Heart left ventricle (tissue), 16 donors: ENCODE measurements at regions not wholly inside any gene's neighbourhood (a gene's known extent, or its start where the extent isn't known, plus 50 kb on each side); places are given as distances from the start of the nearest gene placed in this dataset.

Experiments
- ATAC-seq, 4 donors: fragments of 200-7000 bp; cut with Tn5 transposase; one replicate each; pipeline ENCODE4 v1.9.1; 2020 to 2022; ENCODE audit warnings: moderate library complexity in 4 of 4, mild to moderate bottlenecking in 3 of 4, moderate number of reproducible peaks in 1 of 4
- DNase-seq, 5 donors: peaks; one replicate each; pipeline ENCODE4 v3.0.0-alpha.2; 2020
- H3K27ac ChIP-seq, 12 donors: fragments of 200-600 bp; sonication (generic) in 4 of 12; one replicate each; pipeline versions ENCODE4 v1.5.0 to v1.8.0; 2016 to 2022; ENCODE audit warnings: mild to moderate bottlenecking in 2 of 12
- H3K27me3 ChIP-seq, 9 donors: fragments of 200-600 bp; sonication (generic) in 2 of 9; one replicate each; pipeline versions ENCODE4 v1.5.1 to v1.8.0; 2016 to 2022; ENCODE audit warnings: mild to moderate bottlenecking in 3 of 9
- H3K36me3 ChIP-seq, 9 donors: fragments of 200-600 bp; sonication (generic) in 2 of 9; one replicate each; pipeline versions ENCODE4 v1.5.0 to v1.8.0; 2018 to 2022; ENCODE audit warnings: mild to moderate bottlenecking in 2 of 9
- H3K4me1 ChIP-seq, 12 donors: fragments of 200-600 bp; sonication (generic) in 4 of 12; one replicate each; pipeline versions ENCODE4 v1.5.0 to v1.8.0; 2016 to 2022; ENCODE audit warnings: mild to moderate bottlenecking in 3 of 12
- H3K4me3 ChIP-seq, 12 donors: fragments of 200-600 bp; sonication (generic) in 4 of 12; one replicate each; pipeline versions ENCODE4 v1.5.0 to v1.8.0; 2017 to 2022; ENCODE audit warnings: mild to moderate bottlenecking in 9 of 12, moderate library complexity in 4 of 12
- H3K9me3 ChIP-seq, 12 donors: fragments of 200-600 bp; sonication (generic) in 4 of 12; one replicate each; pipeline versions ENCODE4 v1.5.0 to v1.8.0; 2016 to 2022; ENCODE audit warnings: mild to moderate bottlenecking in 1 of 12
- CTCF ChIP-seq, 12 donors: fragments of 200-600 bp; sonication (generic) in 4 of 12; IDR thresholded peaks; one replicate each; pipeline versions ENCODE4 v1.5.0 to v1.8.0; 2018 to 2022; ENCODE audit warnings: antibody characterized with exemption in 12 of 12, mild to moderate bottlenecking in 5 of 12
- POLR2A ChIP-seq, 2 donors: fragments of 450-650 bp; IDR thresholded peaks; one replicate each; pipeline ENCODE4 v1.6.1; 2017; ENCODE audit warnings: antibody characterized with exemption in 2 of 2, mild to moderate bottlenecking in 2 of 2, moderate library complexity in 2 of 2
- WGBS, 4 donors: extraction: QIAGEN DNeasy Blood & Tissue Kit in 2 of 4; methylation state at CpG; one replicate each; pipeline versions ENCODE4 v1.1.5 to v1.1.7; 2013 to 2018; 5-methylcytosine and 5-hydroxymethylcytosine counted together
- intact Hi-C, 10 donors: fragments of 100-400 bp; cut with DNase I; formaldehyde crosslinking; loops; one replicate each; pipeline versions ENCODE4 v1.11.1 to v1.14.2; 2022
- donor health status: ischemic (EF 13 %, LVEDD 7.1; RV severe dilation, severe dysfunction).
- donor health status: healthy with polysubstance abuse.
- donor health status: DM: no; HTN: yes; CAD: no.
- donor health status: DM: no; HTN: no; CAD: no.
- donor health status: ischemic (EF 25% LVEDD 6.9; RV normal size, moderate dysfunction).
- donor health status: ischemic (EF 25% LVEDD 5.7; RV mildly dilated, moderate dysfunction).
- donor health status: healthy.
- donor health status: DM: yes; HTN: yes; CAD: no.
- donor health status: ischemic (EF 35%, LVEDD 5.7; RV mildly dilated, moderate dysfunction).
- donor health status: nonischemic (EF 11% LVEDD 7.7; RV severe dilation, severe dysfunction).
- donor health status: DM: yes; HTN: yes; CAD: no.
- donor health status: PGD.
- donor health status: ischemic (EF 29% LVEDD 5.4; RV normal size, mild dysfunction).
- donor health status: nonischemic (EF 23%, LVEDD 6.1; RV moderate dilation, normal function).

- WGBS, 4 donors: 16 to 23% (median 20%) methylated on average over 12 of the region's 12 CpGs
- Histone ChIP-seq H3K27me3 (no peaks in the 10 kb centered on the region), H3K9me3 (no peaks in the 10 kb centered on the region), H3K36me3 (no peaks in the 10 kb centered on the region), H3K4me3 (no peak overlapping the region), H3K27ac (no peak overlapping the region), H3K4me1 (no peaks in the 10 kb centered on the region)
- TF ChIP-seq POLR2A (IDR thresholded peaks at IDR 0.05) (no peak), CTCF (IDR thresholded peaks at IDR 0.05) (no peak)
- intact Hi-C loops: no loop called here
- DNase-seq (no peak), ATAC-seq (peak in 2 of 4 donors; percentile 12 to 36)
Measured at GRCh38 chr2:5121121-5121520, 571.1 kb upstream of the SOX11 start.

GRCh38 chr2:5121642-5122041 is 570.5 kb upstream of the SOX11 start:
- Histone ChIP-seq H3K4me1 (no peaks in the 10 kb centered on the region), H3K4me3 (no peak overlapping the region), H3K36me3 (no peaks in the 10 kb centered on the region), H3K27ac (no peak overlapping the region), H3K27me3 (no peaks in the 10 kb centered on the region), H3K9me3 (no peaks in the 10 kb centered on the region)
- WGBS, 4 donors: 1 to 7% (median 5%) methylated on average over 4 of the region's 4 CpGs
- TF ChIP-seq POLR2A (IDR thresholded peaks at IDR 0.05): no peak
- TF ChIP-seq CTCF (IDR thresholded peaks at IDR 0.05): no peak
- no peak for DNase-seq
- intact Hi-C loops: no loop called here
- ATAC-seq: peak in 2 of 4 donors; percentile 44 to 51

- intact Hi-C loops: no loop called here
- no peaks in the 10 kb centered on the region for H3K9me3 ChIP-seq
- TF ChIP-seq POLR2A (IDR thresholded peaks at IDR 0.05) (no peak), CTCF (IDR thresholded peaks at IDR 0.05) (no peak)
- ATAC-seq: no peak
- H3K27ac ChIP-seq: no peak overlapping the region
- H3K4me3 ChIP-seq: no peak overlapping the region
- DNase-seq: no peak
- H3K4me1 ChIP-seq: no peaks in the 10 kb centered on the region
- no peaks in the 10 kb centered on the region for H3K36me3 ChIP-seq
- WGBS, 4 donors: 61 to 72% (median 63%) methylated on average over 4 of the region's 4 CpGs
- H3K27me3 ChIP-seq: no peaks in the 10 kb centered on the region
Measured at GRCh38 chr2:5123582-5124196, 568.5 kb upstream of the SOX11 start.

GRCh38 chr2:5125017-5125730 is 567.0 kb upstream of the SOX11 start:
- Histone ChIP-seq H3K27ac (no peak overlapping the region), H3K27me3 (no peaks in the 10 kb centered on the region)

More at GRCh38 chr2:5125017-5125730, 567.0 kb upstream of the SOX11 start:
- Histone ChIP-seq H3K4me1 (no peaks in the 10 kb centered on the region), H3K4me3 (no peak overlapping the region), H3K36me3 (no peaks in the 10 kb centered on the region), H3K9me3 (no peaks in the 10 kb centered on the region)
- no peak for ATAC-seq
- no peak for TF ChIP-seq CTCF (IDR thresholded peaks at IDR 0.05)
- no peak for TF ChIP-seq POLR2A (IDR thresholded peaks at IDR 0.05)
- WGBS, 4 donors: 60 to 72% (median 67%) methylated on average over 2 of the region's 2 CpGs
- intact Hi-C loops: no loop called here
- no peak for DNase-seq
